RCC 7860 (cell line): ENCODE measurements at regions not wholly inside any gene's neighbourhood (a gene's known extent, or its start where the extent isn't known, plus 50 kb on each side); places are given as distances from the start of the nearest gene placed in this dataset.
"Not testable (repeated sequence)": the region's sequence is repeated elsewhere in the genome, so short reads cannot be mapped to it uniquely, and the experiment has no call there.

Experiments used
- DNase-seq: peaks from one replicate; pipeline ENCODE4 v3.0.0-alpha.2; 2015; ENCODE audit warnings: low spot score
- FAIRE-seq: peaks from 2 replicates; lab custom pipeline; 2012; peaks lifted over from hg19 to GRCh38; lab: Jason Lieb, UNC

DNA sequence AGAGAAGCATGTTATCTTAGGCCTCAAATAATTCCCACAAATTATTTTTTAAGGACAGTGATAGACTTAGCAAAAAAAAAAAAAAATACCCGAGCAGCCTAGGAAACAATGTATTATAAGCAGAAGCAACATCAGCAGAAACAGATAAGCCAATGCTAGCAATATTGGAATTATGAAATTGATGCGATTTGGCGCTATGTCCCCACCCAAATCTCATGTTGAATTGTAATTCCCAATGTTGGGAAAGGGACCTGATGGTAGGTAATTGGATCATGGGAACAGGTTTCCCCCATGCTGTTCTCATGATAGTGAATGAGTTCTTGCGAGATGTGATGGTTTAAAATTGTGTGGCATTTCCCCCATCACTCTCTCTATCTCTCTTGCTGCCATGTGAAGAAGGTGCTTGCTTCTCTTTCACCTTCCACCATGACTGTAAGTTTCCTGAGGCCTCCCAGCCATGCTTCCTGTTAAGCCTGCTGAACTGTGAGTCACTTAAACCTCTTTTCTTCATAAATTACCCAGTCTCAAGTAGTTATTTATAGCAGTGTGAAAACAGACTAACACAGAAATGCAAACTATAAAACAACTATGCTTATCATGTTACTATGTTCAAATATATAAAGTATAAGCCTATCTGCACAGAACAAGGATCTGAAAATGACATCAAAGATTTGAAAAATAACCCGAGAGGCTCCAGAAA lies 75.6 kb upstream of the HIVEP3 start:
- no peak for FAIRE-seq
- DNase-seq, result no peak

GRCh38 chr1:41983451-41983850 lies 64.7 kb upstream of the HIVEP3 start:
- FAIRE-seq, result no peak
- no peak for DNase-seq

GRCh38 chr1:41981796-41982195 lies 63.1 kb upstream of the HIVEP3 start:
- FAIRE-seq (no peak), DNase-seq (no peak)

- no peak for DNase-seq
- no peak for FAIRE-seq
Observed at GRCh38 chr1:41980827-41981653, 62.3 kb upstream of the HIVEP3 start.

DNA sequence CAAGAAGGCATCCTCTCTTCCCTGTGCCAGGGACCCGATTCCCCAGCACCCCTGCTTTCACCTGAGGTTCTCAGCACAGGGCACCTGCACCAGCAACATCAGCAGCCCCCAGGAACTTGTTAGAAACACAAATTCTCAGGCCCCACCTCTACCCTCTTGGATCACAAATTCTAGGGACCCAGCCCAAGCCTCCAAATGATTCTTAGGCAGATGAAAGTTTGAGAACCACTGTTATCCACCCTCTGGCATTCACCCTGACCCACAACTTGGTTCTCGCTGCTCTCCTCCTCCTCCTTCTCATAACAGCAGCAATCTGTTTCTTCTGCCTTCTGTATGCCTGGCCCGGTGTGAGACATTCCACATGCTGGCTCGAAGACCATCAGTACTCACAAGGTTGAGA lies 60.3 kb upstream of the HIVEP3 start:
- DNase-seq (no peak), FAIRE-seq (no peak)

DNA sequence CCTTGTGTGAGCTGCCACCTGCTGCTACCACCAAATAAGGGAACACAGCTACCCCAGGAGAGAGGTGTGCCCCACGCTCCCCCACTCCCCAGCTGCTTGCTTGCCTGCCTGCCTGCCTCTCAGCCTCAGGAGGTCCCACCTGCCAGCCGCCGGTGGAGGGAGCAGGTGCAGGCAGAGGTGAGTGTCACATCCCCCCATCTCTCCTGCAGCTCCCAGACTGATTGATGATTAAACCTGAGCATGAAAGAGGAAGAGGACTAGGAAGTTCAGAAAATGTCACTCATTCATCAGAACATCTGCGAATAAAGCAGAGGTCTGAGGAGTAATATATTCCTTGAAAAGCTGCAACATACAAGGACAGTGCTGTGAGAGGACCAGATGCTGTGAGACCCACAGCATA lies 58.6 kb upstream of the HIVEP3 start:
- DNase-seq (no peak), FAIRE-seq (no peak)

DNA sequence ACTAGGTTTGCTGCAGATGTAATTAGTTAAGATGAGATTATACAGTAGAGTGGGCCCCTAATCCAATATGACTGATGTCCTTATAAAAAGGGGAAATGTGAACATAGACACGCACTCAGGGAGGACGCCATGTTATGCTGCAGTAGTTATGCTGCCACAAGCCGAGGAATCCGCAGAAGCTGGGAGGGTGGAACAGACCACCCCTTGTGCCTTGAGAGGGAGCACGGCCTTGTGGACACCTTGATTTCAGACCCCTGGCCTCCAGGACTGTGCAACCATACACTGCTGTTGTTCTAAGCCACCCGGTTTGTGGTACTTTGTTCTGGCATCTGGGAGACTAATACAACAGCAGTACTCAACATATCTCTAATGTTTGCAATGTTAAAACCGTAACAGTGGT lies 57.9 kb upstream of the HIVEP3 start:
- no peak for DNase-seq
- FAIRE-seq, result no peak

- FAIRE-seq, result no peak
- no peak for DNase-seq
Observed at GRCh38 chr1:41975850-41976569, 57.3 kb upstream of the HIVEP3 start.

- no peak for FAIRE-seq
- no peak for DNase-seq
Observed at GRCh38 chr1:41975121-41975520, 56.4 kb upstream of the HIVEP3 start.

DNA sequence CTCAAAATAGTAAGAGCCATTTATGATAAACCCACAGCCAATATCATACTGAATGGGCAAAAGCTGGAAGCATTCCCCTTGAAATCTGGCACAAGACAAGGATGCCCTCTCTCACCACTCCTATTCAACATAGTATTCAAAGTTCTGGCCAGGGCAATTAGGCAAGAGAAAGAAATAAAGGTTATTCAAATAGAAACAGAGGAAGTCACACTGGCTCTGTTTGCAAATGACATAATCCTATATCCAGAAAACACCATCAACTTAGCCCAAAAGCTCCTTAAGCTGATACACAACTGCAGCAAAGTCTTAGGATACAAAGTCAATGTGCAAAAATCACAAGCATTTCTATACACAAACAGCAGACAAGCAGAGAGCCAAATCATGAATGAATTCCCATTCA lies 49.8 kb upstream of the HIVEP3 start:
- not testable (repeated sequence) for FAIRE-seq, DNase-seq
